Thymus (tissue), 11 donors: ENCODE measurements at regions not wholly inside any gene's neighbourhood (a gene's known extent, or its start where the extent isn't known, plus 50 kb on each side); places are given as distances from the start of the nearest gene placed in this dataset.

Source experiments
- DNase-seq, 9 donors: peaks; one replicate each; pipeline ENCODE4 v3.0.0-alpha.2; 2013; ENCODE audit warnings: low spot score in 9 of 9, low read depth in 6 of 9, missing footprints in 1 of 9
- H3K27ac ChIP-seq, 2 donors: one replicate each; pipeline ENCODE4 v1.5.1; 2013; ENCODE audit warnings: control low read depth in 1 of 2, low read depth in 1 of 2, low read length in 1 of 2, mild to moderate bottlenecking in 1 of 2, moderate library complexity in 1 of 2
- H3K27me3 ChIP-seq, 2 donors: one replicate each; pipeline ENCODE4 v1.5.1; 2013; ENCODE audit warnings: low read length in 1 of 2; ENCODE audit not compliant: control insufficient read depth in 2 of 2, insufficient read depth in 1 of 2
- H3K36me3 ChIP-seq, 2 donors: one replicate each; pipeline ENCODE4 v1.5.1; 2013; ENCODE audit warnings: low read length in 1 of 2, mild to moderate bottlenecking in 1 of 2, moderate library complexity in 1 of 2; ENCODE audit not compliant: control insufficient read depth in 2 of 2, insufficient read depth in 2 of 2
- H3K4me1 ChIP-seq, 2 donors: one replicate each; pipeline ENCODE4 v1.5.1; 2013; ENCODE audit warnings: low read length in 2 of 2; ENCODE audit not compliant: control insufficient read depth in 2 of 2, insufficient read depth in 2 of 2
- H3K4me3 ChIP-seq, 2 donors: one replicate each; pipeline ENCODE4 v1.5.1; 2013; ENCODE audit warnings: low read length in 2 of 2, control low read depth in 1 of 2, mild to moderate bottlenecking in 1 of 2
- H3K9me3 ChIP-seq, 2 donors: one replicate each; pipeline ENCODE4 v1.5.1; 2013; ENCODE audit warnings: low read length in 1 of 2, mild to moderate bottlenecking in 1 of 2; ENCODE audit not compliant: control insufficient read depth in 2 of 2, insufficient read depth in 1 of 2
- WGBS: extraction: QIAGEN DNeasy Blood & Tissue Kit; methylation state at CpG from one replicate; pipeline ENCODE4 v1.1.7; 2013; 5-methylcytosine and 5-hydroxymethylcytosine counted together
- donor health status: healthy.

- H3K9me3 ChIP-seq: no peaks in the 10 kb centered on the region
- peaks cover 3 to 22% of the 10 kb centered on the region in 2 donors for H3K27me3 ChIP-seq
- no peaks in the 10 kb centered on the region for H3K4me1 ChIP-seq
- DNase-seq: no peak
- no peak overlapping the region for H3K27ac ChIP-seq
- WGBS: 84% methylated on average over 8 of the region's 8 CpGs
- no peaks in the 10 kb centered on the region for H3K36me3 ChIP-seq
- H3K4me3 ChIP-seq: no peak overlapping the region
Observed at GRCh38 chr16:54409982-54410381, 123.4 kb upstream of the IRX3 start.

GRCh38 chr16:54407596-54407995 lies 121.0 kb upstream of the IRX3 start:
- no peaks in the 10 kb centered on the region for H3K36me3 ChIP-seq
- H3K27ac ChIP-seq: no peak overlapping the region
- H3K9me3 ChIP-seq: no peaks in the 10 kb centered on the region
- H3K27me3 ChIP-seq: peaks cover 3 to 14% of the 10 kb centered on the region in 2 donors
- no peaks in the 10 kb centered on the region for H3K4me1 ChIP-seq
- H3K4me3 ChIP-seq: no peak overlapping the region
- peak in 1 of 9 donors; percentile 22 for DNase-seq
- WGBS: 92% methylated on average over 3 of the region's 3 CpGs

- no peaks in the 10 kb centered on the region for H3K27me3 ChIP-seq
- WGBS: 90% methylated on average over 5 of the region's 5 CpGs
- no peaks in the 10 kb centered on the region for H3K4me1 ChIP-seq
- no peak for DNase-seq
- no peak overlapping the region for H3K4me3 ChIP-seq
- H3K9me3 ChIP-seq: no peaks in the 10 kb centered on the region
- no peaks in the 10 kb centered on the region for H3K36me3 ChIP-seq
- H3K27ac ChIP-seq: no peak overlapping the region
Observed at GRCh38 chr16:54405478-54405877, 118.9 kb upstream of the IRX3 start.

- Histone ChIP-seq H3K4me3 (no peak overlapping the region), H3K9me3 (no peaks in the 10 kb centered on the region), H3K27me3 (no peaks in the 10 kb centered on the region), H3K36me3 (no peaks in the 10 kb centered on the region), H3K4me1 (no peaks in the 10 kb centered on the region), H3K27ac (no peak overlapping the region)
- DNase-seq: no peak
- WGBS: 84% methylated on average over 2 of the region's 2 CpGs
Observed at GRCh38 chr16:54403580-54403979, 117.0 kb upstream of the IRX3 start.

- Histone ChIP-seq H3K36me3 (no peaks in the 10 kb centered on the region), H3K4me3 (no peak overlapping the region), H3K27ac (no peak overlapping the region), H3K4me1 (no peaks in the 10 kb centered on the region), H3K9me3 (no peaks in the 10 kb centered on the region), H3K27me3 (no peaks in the 10 kb centered on the region)
- DNase-seq: no peak
- WGBS: 85% methylated on average over 5 of the region's 5 CpGs
Observed at GRCh38 chr16:54402873-54403272, 116.3 kb upstream of the IRX3 start.

- no peaks in the 10 kb centered on the region for H3K9me3 ChIP-seq
Observed at GRCh38 chr16:54402270-54402669, 115.7 kb upstream of the IRX3 start.

GRCh38 chr16:54400261-54400660 lies 113.7 kb upstream of the IRX3 start:
- Histone ChIP-seq H3K27me3 (no peaks in the 10 kb centered on the region), H3K4me1 (no peaks in the 10 kb centered on the region), H3K4me3 (no peak overlapping the region), H3K9me3 (no peaks in the 10 kb centered on the region), H3K27ac (no peak overlapping the region), H3K36me3 (no peaks in the 10 kb centered on the region)
- no peak for DNase-seq
- 78% methylated on average over 5 of the region's 5 CpGs for WGBS

More at GRCh38 chr16:54402270-54402669, 115.7 kb upstream of the IRX3 start:
- Histone ChIP-seq H3K4me1 (no peaks in the 10 kb centered on the region), H3K4me3 (no peak overlapping the region), H3K27me3 (no peaks in the 10 kb centered on the region), H3K36me3 (no peaks in the 10 kb centered on the region), H3K27ac (no peak overlapping the region)
- no peak for DNase-seq
- 81% methylated on average over 4 of the region's 4 CpGs for WGBS

- WGBS: 90% methylated on average over 3 of the region's 3 CpGs
- Histone ChIP-seq H3K36me3 (no peaks in the 10 kb centered on the region), H3K9me3 (no peaks in the 10 kb centered on the region), H3K4me3 (no peak overlapping the region), H3K27ac (no peak overlapping the region), H3K4me1 (no peaks in the 10 kb centered on the region), H3K27me3 (no peaks in the 10 kb centered on the region)
- DNase-seq: no peak
Observed at GRCh38 chr16:54398986-54399385, 112.4 kb upstream of the IRX3 start.

GRCh38 chr16:54397838-54398237 lies 111.3 kb upstream of the IRX3 start:
- Histone ChIP-seq H3K27ac (no peak overlapping the region), H3K9me3 (no peaks in the 10 kb centered on the region), H3K27me3 (no peaks in the 10 kb centered on the region), H3K4me1 (no peaks in the 10 kb centered on the region), H3K4me3 (no peak overlapping the region), H3K36me3 (no peaks in the 10 kb centered on the region)
- 64% methylated on average over 3 of the region's 3 CpGs for WGBS
- DNase-seq: no peak
